ENCODE measurements at regions not wholly inside any gene's neighbourhood (a gene's known extent, or its start where the extent isn't known, plus 50 kb on each side); places are given as distances from the start of the nearest gene placed in this dataset.

DNA sequence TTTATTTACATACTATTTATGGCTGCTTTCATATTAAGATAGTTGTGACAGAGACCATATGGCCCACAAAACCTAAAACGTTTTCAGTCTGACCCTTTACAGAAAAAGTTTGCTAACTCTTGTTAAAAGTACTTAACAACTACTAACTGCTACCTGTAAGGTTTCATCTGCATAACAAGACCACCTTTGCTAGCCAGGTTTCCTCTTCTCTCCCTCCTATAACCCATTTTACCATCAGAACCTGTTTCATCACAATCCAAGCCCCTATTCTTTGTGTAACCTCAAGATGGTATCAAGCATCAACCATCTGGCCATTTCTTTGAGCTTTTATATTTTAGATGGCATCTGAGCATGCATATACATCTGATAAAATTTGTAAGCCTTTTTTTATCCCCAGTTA is 305.4 kb downstream of the HHIPL2 start:
- no peaks in the 10 kb centered on the region for H3K27me3 Mint-ChIP-seq (ENCODE audit: unreplicated experiment)
- TF ChIP-seq, protein P1, sequence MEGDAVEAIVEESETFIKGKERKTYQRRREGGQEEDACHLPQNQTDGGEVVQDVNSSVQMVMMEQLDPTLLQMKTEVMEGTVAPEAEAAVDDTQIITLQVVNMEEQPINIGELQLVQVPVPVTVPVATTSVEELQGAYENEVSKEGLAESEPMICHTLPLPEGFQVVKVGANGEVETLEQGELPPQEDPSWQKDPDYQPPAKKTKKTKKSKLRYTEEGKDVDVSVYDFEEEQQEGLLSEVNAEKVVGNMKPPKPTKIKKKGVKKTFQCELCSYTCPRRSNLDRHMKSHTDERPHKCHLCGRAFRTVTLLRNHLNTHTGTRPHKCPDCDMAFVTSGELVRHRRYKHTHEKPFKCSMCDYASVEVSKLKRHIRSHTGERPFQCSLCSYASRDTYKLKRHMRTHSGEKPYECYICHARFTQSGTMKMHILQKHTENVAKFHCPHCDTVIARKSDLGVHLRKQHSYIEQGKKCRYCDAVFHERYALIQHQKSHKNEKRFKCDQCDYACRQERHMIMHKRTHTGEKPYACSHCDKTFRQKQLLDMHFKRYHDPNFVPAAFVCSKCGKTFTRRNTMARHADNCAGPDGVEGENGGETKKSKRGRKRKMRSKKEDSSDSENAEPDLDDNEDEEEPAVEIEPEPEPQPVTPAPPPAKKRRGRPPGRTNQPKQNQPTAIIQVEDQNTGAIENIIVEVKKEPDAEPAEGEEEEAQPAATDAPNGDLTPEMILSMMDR (IDR thresholded peaks at IDR 0.05; ENCODE audit: partially characterized antibody, unreplicated experiment): no peak
- H3K9me3 Mint-ChIP-seq (ENCODE audit: unreplicated experiment): no peaks in the 10 kb centered on the region
- no peak overlapping the region for H3K4me3 Mint-ChIP-seq (ENCODE audit: unreplicated experiment)
- no peak for DNase-seq
- peaks cover 4% of the 10 kb centered on the region for H3K4me1 Mint-ChIP-seq (ENCODE audit: low read depth, unreplicated experiment)
- no peak overlapping the region for H3K27ac Mint-ChIP-seq (ENCODE audit: unreplicated experiment)
- H3K36me3 Mint-ChIP-seq (ENCODE audit: unreplicated experiment): no peaks in the 10 kb centered on the region

DNA sequence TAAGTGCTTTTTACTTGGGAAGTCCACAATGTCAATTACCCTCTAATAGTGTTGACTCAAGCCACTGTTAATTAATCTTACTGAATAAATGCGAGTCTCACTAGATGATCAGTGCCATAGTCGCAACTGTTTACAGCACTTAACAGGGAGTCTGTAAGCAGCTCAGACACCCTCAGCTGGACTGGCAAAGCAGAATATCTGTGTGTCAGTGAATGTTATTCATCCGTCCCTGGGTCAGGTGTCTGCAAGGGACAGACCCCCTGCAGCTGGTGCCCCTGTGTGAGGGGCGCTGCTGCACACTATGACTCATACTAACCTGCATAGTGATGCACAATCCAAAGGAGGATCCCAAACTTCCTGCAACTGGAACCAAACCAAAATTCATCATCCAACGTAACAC is 306.5 kb downstream of the HHIPL2 start:
- no peak overlapping the region for H3K4me3 Mint-ChIP-seq (ENCODE audit: unreplicated experiment)
- no peaks in the 10 kb centered on the region for H3K9me3 Mint-ChIP-seq (ENCODE audit: unreplicated experiment)
- H3K36me3 Mint-ChIP-seq (ENCODE audit: unreplicated experiment): no peaks in the 10 kb centered on the region
- TF ChIP-seq, protein P1 (IDR thresholded peaks at IDR 0.05; ENCODE audit: partially characterized antibody, unreplicated experiment): no peak
- H3K27me3 Mint-ChIP-seq (ENCODE audit: unreplicated experiment): no peaks in the 10 kb centered on the region
- H3K4me1 Mint-ChIP-seq (ENCODE audit: low read depth, unreplicated experiment): peaks cover 4% of the 10 kb centered on the region
- no peak for DNase-seq
- no peak overlapping the region for H3K27ac Mint-ChIP-seq (ENCODE audit: unreplicated experiment)

DNA sequence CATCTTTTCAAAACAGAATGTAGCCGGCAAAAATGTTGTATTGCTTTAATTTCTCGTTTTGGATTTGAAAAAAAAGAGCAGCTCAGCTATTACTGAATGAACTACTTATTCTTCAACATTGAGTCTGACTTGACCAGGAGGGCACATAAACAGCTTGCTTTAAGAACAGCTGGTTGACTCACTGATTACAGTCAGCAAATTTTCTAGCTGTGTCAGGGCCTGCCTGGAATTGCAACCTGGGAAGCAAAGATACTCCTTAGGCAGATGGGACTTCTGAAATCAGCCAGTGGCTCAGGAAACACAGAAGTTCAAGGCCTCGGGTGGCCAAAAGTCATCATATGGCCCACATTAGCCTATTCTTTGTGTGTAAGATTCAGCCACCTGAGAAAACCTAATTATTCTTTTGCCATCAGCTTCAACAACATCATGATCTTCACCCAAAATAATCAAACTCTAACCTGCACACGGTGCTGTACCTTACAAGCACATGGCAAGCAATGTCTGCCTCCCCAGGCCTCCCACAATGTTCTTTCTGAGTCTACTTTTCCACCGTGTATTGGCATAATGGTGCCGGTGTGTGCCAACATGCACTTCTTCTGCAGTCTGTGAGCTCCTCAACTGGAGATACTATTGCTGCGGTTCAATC is 307.2 kb downstream of the HHIPL2 start:
- Mint-ChIP-seq H3K4me3 (ENCODE audit: unreplicated experiment) (no peak overlapping the region), H3K9me3 (ENCODE audit: unreplicated experiment) (no peaks in the 10 kb centered on the region), H3K27me3 (ENCODE audit: unreplicated experiment) (no peaks in the 10 kb centered on the region), H3K27ac (ENCODE audit: unreplicated experiment) (no peak overlapping the region), H3K36me3 (ENCODE audit: unreplicated experiment) (no peaks in the 10 kb centered on the region), H3K4me1 (ENCODE audit: low read depth, unreplicated experiment) (peaks cover 4% of the 10 kb centered on the region)
- TF ChIP-seq, protein P1 (IDR thresholded peaks at IDR 0.05; ENCODE audit: partially characterized antibody, unreplicated experiment): no peak
- no peak for DNase-seq

DNA sequence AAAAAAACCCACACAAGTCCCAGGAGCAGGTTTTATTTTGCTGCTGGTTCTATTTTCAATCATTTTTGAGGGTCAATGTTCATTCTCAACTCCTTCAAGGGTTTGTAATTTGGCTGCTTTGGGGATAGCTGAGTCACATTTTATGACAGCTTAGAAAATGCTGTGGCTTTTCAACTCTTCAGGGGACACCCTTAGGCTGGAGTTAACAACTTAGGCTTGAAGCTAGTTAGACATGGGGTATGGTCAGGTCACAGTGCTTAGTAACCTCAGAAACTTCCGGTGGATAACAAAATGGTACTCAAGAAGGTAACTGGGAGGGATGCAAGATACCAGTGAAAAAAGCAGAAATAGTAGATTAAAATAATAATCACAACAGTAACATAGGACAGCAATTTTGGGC is 308.8 kb downstream of the HHIPL2 start:
- H3K27ac Mint-ChIP-seq (ENCODE audit: unreplicated experiment): no peak overlapping the region
- H3K27me3 Mint-ChIP-seq (ENCODE audit: unreplicated experiment): no peaks in the 10 kb centered on the region
- DNase-seq: no peak
- H3K36me3 Mint-ChIP-seq (ENCODE audit: unreplicated experiment): no peaks in the 10 kb centered on the region
- H3K9me3 Mint-ChIP-seq (ENCODE audit: unreplicated experiment): peaks cover 2% of the 10 kb centered on the region
- peaks cover 4% of the 10 kb centered on the region for H3K4me1 Mint-ChIP-seq (ENCODE audit: low read depth, unreplicated experiment)
- TF ChIP-seq, protein P1 (IDR thresholded peaks at IDR 0.05; ENCODE audit: partially characterized antibody, unreplicated experiment): no peak
- H3K4me3 Mint-ChIP-seq (ENCODE audit: unreplicated experiment): no peak overlapping the region

DNA sequence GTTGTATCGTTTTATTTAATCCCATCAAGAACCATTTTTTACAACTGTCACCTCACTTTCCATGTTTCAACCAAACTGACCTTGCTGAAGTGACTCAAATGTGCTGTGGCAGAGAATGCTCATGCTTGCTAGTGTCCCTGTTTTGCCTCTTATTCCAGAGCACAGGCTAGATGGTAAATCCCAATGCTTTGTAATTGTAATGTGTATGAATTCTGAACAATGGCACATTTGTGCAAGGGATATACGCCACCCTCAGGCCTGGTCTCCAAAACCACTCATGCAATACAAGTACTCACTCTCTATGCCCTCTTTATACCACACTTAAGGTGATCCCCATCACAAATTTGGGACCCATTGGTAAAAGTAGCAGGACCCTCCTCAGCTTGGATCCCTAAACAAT is 313.6 kb downstream of the HHIPL2 start:
- Mint-ChIP-seq H3K27me3 (ENCODE audit: unreplicated experiment) (no peaks in the 10 kb centered on the region), H3K4me3 (ENCODE audit: unreplicated experiment) (no peak overlapping the region), H3K27ac (ENCODE audit: unreplicated experiment) (no peak overlapping the region), H3K9me3 (ENCODE audit: unreplicated experiment) (peaks cover 8% of the 10 kb centered on the region), H3K4me1 (ENCODE audit: low read depth, unreplicated experiment) (peaks cover 16% of the 10 kb centered on the region), H3K36me3 (ENCODE audit: unreplicated experiment) (no peaks in the 10 kb centered on the region)
- no peak for DNase-seq
- TF ChIP-seq, protein P1 (IDR thresholded peaks at IDR 0.05; ENCODE audit: partially characterized antibody, unreplicated experiment): no peak
